ENCODE measurements at regions not wholly inside any gene's neighbourhood (a gene's known extent, or its start where the extent isn't known, plus 50 kb on each side); places are given as distances from the start of the nearest gene placed in this dataset.
A peak's percentile ranks its signal among the peaks of the same experiment; 100 is the strongest.
"Not testable (repeated sequence)": the region's sequence is repeated elsewhere in the genome, so short reads cannot be mapped to it uniquely, and the experiment has no call there.

GRCh38 chr13:50468849-50469669 is 374.4 kb downstream of the DLEU7 start:
- TF ChIP-seq SPI1 (IDR thresholded peaks at IDR 0.05; ENCODE audit: low read depth, low read length), result no peak
- DNase-seq (ENCODE audit: insufficient read length, low spot score), result no peak
- no peak for FAIRE-seq

GRCh38 chr13:50473050-50473449 is 370.4 kb downstream of the DLEU7 start:
- not testable (repeated sequence) for FAIRE-seq

GRCh38 chr13:50474088-50474662 is 369.3 kb downstream of the DLEU7 start:
- no peak for TF ChIP-seq POU2F2 (IDR thresholded peaks at IDR 0.05; ENCODE audit: low read depth, low read length)
- no peak for TF ChIP-seq POLR2A (IDR thresholded peaks at IDR 0.05; ENCODE audit: low read depth, low read length)
- TF ChIP-seq SPI1 (IDR thresholded peaks at IDR 0.05; ENCODE audit: low read depth, low read length), result no peak
- TF ChIP-seq PAX5 (IDR thresholded peaks at IDR 0.05; ENCODE audit: insufficient read depth, low read length, severe bottlenecking), result no peak
- no peak for TF ChIP-seq POLR2AphosphoS5 (IDR thresholded peaks at IDR 0.05; ENCODE audit: low read depth, low read length)
- no peak for TF ChIP-seq TAF1 (IDR thresholded peaks at IDR 0.05; ENCODE audit: low read depth, low read length)
- FAIRE-seq (no peak), DNase-seq (ENCODE audit: insufficient read length, low spot score) (no peak)

More at GRCh38 chr13:50473050-50473449, 370.4 kb downstream of the DLEU7 start:
- DNase-seq (ENCODE audit: insufficient read length, low spot score), result not testable (repeated sequence)

- FAIRE-seq (no peak), DNase-seq (ENCODE audit: insufficient read length, low spot score) (no peak)
- no peak for TF ChIP-seq POLR2AphosphoS5 (IDR thresholded peaks at IDR 0.05; ENCODE audit: low read depth, low read length)
- no peak for TF ChIP-seq TAF1 (IDR thresholded peaks at IDR 0.05; ENCODE audit: low read depth, low read length)
- no peak for TF ChIP-seq POLR2A (IDR thresholded peaks at IDR 0.05; ENCODE audit: low read depth, low read length)
- TF ChIP-seq SPI1 (IDR thresholded peaks at IDR 0.05; ENCODE audit: low read depth, low read length), result no peak
- no peak for TF ChIP-seq POU2F2 (IDR thresholded peaks at IDR 0.05; ENCODE audit: low read depth, low read length)
- no peak for TF ChIP-seq PAX5 (IDR thresholded peaks at IDR 0.05; ENCODE audit: insufficient read depth, low read length, severe bottlenecking)
These were observed 366.8 kb downstream of the DLEU7 start for GRCh38 chr13:50476577-50477285.

GRCh38 chr13:50481936-50482335 is 361.6 kb downstream of the DLEU7 start:
- DNase-seq (ENCODE audit: insufficient read length, low spot score) (no peak), FAIRE-seq (no peak)
- TF ChIP-seq POLR2AphosphoS5 (IDR thresholded peaks at IDR 0.05; ENCODE audit: low read depth, low read length) (no peak), PAX5 (IDR thresholded peaks at IDR 0.05; ENCODE audit: insufficient read depth, low read length, severe bottlenecking) (no peak), POLR2A (IDR thresholded peaks at IDR 0.05; ENCODE audit: low read depth, low read length) (no peak), TAF1 (IDR thresholded peaks at IDR 0.05; ENCODE audit: low read depth, low read length) (no peak), SPI1 (IDR thresholded peaks at IDR 0.05; ENCODE audit: low read depth, low read length) (no peak)

- DNase-seq (ENCODE audit: insufficient read length, low spot score) (no peak), FAIRE-seq (no peak)
- TF ChIP-seq POU2F2 (IDR thresholded peaks at IDR 0.05; ENCODE audit: low read depth, low read length), result no peak
- TF ChIP-seq TAF1 (IDR thresholded peaks at IDR 0.05; ENCODE audit: low read depth, low read length), result no peak
- no peak for TF ChIP-seq POLR2AphosphoS5 (IDR thresholded peaks at IDR 0.05; ENCODE audit: low read depth, low read length)
- no peak for TF ChIP-seq PAX5 (IDR thresholded peaks at IDR 0.05; ENCODE audit: insufficient read depth, low read length, severe bottlenecking)
- no peak for TF ChIP-seq SPI1 (IDR thresholded peaks at IDR 0.05; ENCODE audit: low read depth, low read length)
- no peak for TF ChIP-seq POLR2A (IDR thresholded peaks at IDR 0.05; ENCODE audit: low read depth, low read length)
These were observed 360.1 kb downstream of the DLEU7 start for GRCh38 chr13:50483416-50483815.

GRCh38 chr13:50484472-50485113 is 358.9 kb downstream of the DLEU7 start:
- FAIRE-seq, result no peak
- no peak for TF ChIP-seq PAX5 (IDR thresholded peaks at IDR 0.05; ENCODE audit: insufficient read depth, low read length, severe bottlenecking)
- no peak for DNase-seq (ENCODE audit: insufficient read length, low spot score)

- DNase-seq (ENCODE audit: insufficient read length, low spot score) (no peak), FAIRE-seq (peak; percentile 66)
- TF ChIP-seq POLR2A (IDR thresholded peaks at IDR 0.05; ENCODE audit: low read depth, low read length) (no peak), PAX5 (IDR thresholded peaks at IDR 0.05; ENCODE audit: insufficient read depth, low read length, severe bottlenecking) (no peak), POU2F2 (IDR thresholded peaks at IDR 0.05; ENCODE audit: low read depth, low read length) (no peak), POLR2AphosphoS5 (IDR thresholded peaks at IDR 0.05; ENCODE audit: low read depth, low read length) (no peak), TAF1 (IDR thresholded peaks at IDR 0.05; ENCODE audit: low read depth, low read length) (no peak), SPI1 (IDR thresholded peaks at IDR 0.05; ENCODE audit: low read depth, low read length) (no peak)
These were observed 357.2 kb downstream of the DLEU7 start for GRCh38 chr13:50485979-50486935.

GRCh38 chr13:50493683-50494082 is 349.8 kb downstream of the DLEU7 start:
- no peak for TF ChIP-seq POLR2A (IDR thresholded peaks at IDR 0.05; ENCODE audit: low read depth, low read length)
- no peak for TF ChIP-seq POLR2AphosphoS5 (IDR thresholded peaks at IDR 0.05; ENCODE audit: low read depth, low read length)
- no peak for TF ChIP-seq POU2F2 (IDR thresholded peaks at IDR 0.05; ENCODE audit: low read depth, low read length)
- no peak for TF ChIP-seq TAF1 (IDR thresholded peaks at IDR 0.05; ENCODE audit: low read depth, low read length)
- no peak for TF ChIP-seq SPI1 (IDR thresholded peaks at IDR 0.05; ENCODE audit: low read depth, low read length)
- TF ChIP-seq PAX5 (IDR thresholded peaks at IDR 0.05; ENCODE audit: insufficient read depth, low read length, severe bottlenecking), result no peak

More at GRCh38 chr13:50493683-50494082, 349.8 kb downstream of the DLEU7 start:
- FAIRE-seq (no peak), DNase-seq (ENCODE audit: insufficient read length, low spot score) (no peak)

Measured in GM12891 (cell line).